ENCODE measurements at regions not wholly inside any gene's neighbourhood (a gene's known extent, or its start where the extent isn't known, plus 50 kb on each side); places are given as distances from the start of the nearest gene placed in this dataset.
"Not testable (repeated sequence)": the region's sequence is repeated elsewhere in the genome, so short reads cannot be mapped to it uniquely, and the experiment has no call there.

GRCh38 chr12:24664161-24664880, 284.6 kb downstream of the BCAT1 start:
- DNase-seq: no peak

GRCh38 chr12:24661657-24662096, 287.2 kb downstream of the BCAT1 start:
- no peak for DNase-seq

GRCh38 chr12:24659016-24659415, 289.9 kb downstream of the BCAT1 start:
- no peak for DNase-seq

- DNase-seq: not testable (repeated sequence)
Measured at GRCh38 chr12:24654344-24654743, 294.6 kb downstream of the BCAT1 start.

GRCh38 chr12:24649634-24650033, 299.3 kb downstream of the BCAT1 start:
- no peak for DNase-seq

- DNase-seq: no peak
Measured at GRCh38 chr12:24649209-24649608, 299.7 kb downstream of the BCAT1 start.

- DNase-seq: no peak
Measured at GRCh38 chr12:24645254-24645653, 303.6 kb downstream of the BCAT1 start.

- DNase-seq: no peak
Measured at GRCh38 chr12:24643120-24644119, 305.5 kb downstream of the BCAT1 start.

GRCh38 chr12:24639641-24640040, 309.3 kb downstream of the BCAT1 start:
- no peak for DNase-seq

GRCh38 chr12:24632466-24632865, 316.4 kb downstream of the BCAT1 start:
- DNase-seq: no peak

- DNase-seq: no peak
Measured at GRCh38 chr12:24631676-24632426, 317.1 kb downstream of the BCAT1 start.

GRCh38 chr12:24630856-24631255, 318.0 kb downstream of the BCAT1 start:
- DNase-seq: no peak

GRCh38 chr12:24630446-24630845, 318.5 kb downstream of the BCAT1 start:
- DNase-seq: no peak

- DNase-seq: no peak
Measured at GRCh38 chr12:24625103-24625502, 323.8 kb downstream of the BCAT1 start.

GRCh38 chr12:24619954-24620353, 328.9 kb downstream of the BCAT1 start:
- DNase-seq: not testable (repeated sequence)

GRCh38 chr12:24617471-24617870, 331.4 kb downstream of the BCAT1 start:
- peak; percentile 43 for DNase-seq

- DNase-seq: peak; percentile 40
Measured at GRCh38 chr12:24615967-24616411, 332.9 kb downstream of the BCAT1 start.

GRCh38 chr12:24608637-24609285, 340.1 kb downstream of the BCAT1 start:
- peak; percentile 24 for DNase-seq

GRCh38 chr12:24608108-24608507, 340.8 kb downstream of the BCAT1 start:
- DNase-seq: no peak

GRCh38 chr12:24605916-24606315, 343.0 kb downstream of the BCAT1 start:
- no peak for DNase-seq

- no peak for DNase-seq
Measured at GRCh38 chr12:24605466-24605865, 343.4 kb downstream of the BCAT1 start.

GRCh38 chr12:24603371-24603770, 345.5 kb downstream of the BCAT1 start:
- DNase-seq: no peak
